WTC11 (cell line): ENCODE measurements at regions not wholly inside any gene's neighbourhood (a gene's known extent, or its start where the extent isn't known, plus 50 kb on each side); places are given as distances from the start of the nearest gene placed in this dataset.

Experiments used
- ATAC-seq: fragments of 200-7000 bp; cut with Tn5 transposase; 2 replicates; pipeline ENCODE4 v1.10.0; 2021; ENCODE audit warnings: mild to moderate bottlenecking, moderate library complexity
- CTCF ChIA-PET: fragments of 300-600 bp; sonication (Branson Sonifier 250); formaldehyde crosslinking; loops from one replicate; lab custom pipeline; 2021; ENCODE audit warnings: antibody characterized with exemption; lab: Charles Lee
- POLR2A ChIA-PET: fragments of 350-600 bp; sonication (Branson Sonifier 250); formaldehyde crosslinking; loops from one replicate; lab custom pipeline; 2021; ENCODE audit warnings: antibody characterized with exemption; lab: Charles Lee
- DNase-seq: peaks from one replicate; pipeline ENCODE4 v3.0.0; 2021; ENCODE audit warnings: low spot score
- H3K27ac Mint-ChIP-seq: 2 replicates; pipeline ENCODE4 v1.8.0; 2021; ENCODE audit warnings: mixed read lengths
- H3K27me3 Mint-ChIP-seq: 2 replicates; pipeline ENCODE4 v1.8.0; 2021; ENCODE audit warnings: low read depth, mild to moderate bottlenecking, moderate library complexity, mixed read lengths
- H3K36me3 Mint-ChIP-seq: 2 replicates; pipeline ENCODE4 v1.8.0; 2021; ENCODE audit warnings: mixed read lengths
- H3K4me1 Mint-ChIP-seq: 2 replicates; pipeline ENCODE4 v1.8.0; 2022; ENCODE audit warnings: mixed read lengths
- H3K4me3 Mint-ChIP-seq: 2 replicates; pipeline ENCODE4 v1.8.0; 2021; ENCODE audit warnings: mild to moderate bottlenecking, moderate library complexity, mixed read lengths
- H3K9me3 Mint-ChIP-seq: 2 replicates; pipeline ENCODE4 v1.8.0; 2021; ENCODE audit warnings: mixed read lengths
- ETV6 ChIP-seq: sonication (generic); formaldehyde crosslinking; IDR thresholded peaks from 2 replicates; pipeline ENCODE4 v1.8.1; 2022; ENCODE audit warnings: mild to moderate bottlenecking, missing genetic modification reagents
- PRRX2 ChIP-seq: fragments of 250-450 bp; sonication (Bioruptor Pico); IDR thresholded peaks from 2 replicates; pipeline ENCODE4 v1.8.0; 2021; ENCODE audit warnings: mild to moderate bottlenecking
- RELA ChIP-seq: sonication (generic); formaldehyde crosslinking; IDR thresholded peaks from 2 replicates; pipeline ENCODE4 v1.8.1; 2022; ENCODE audit warnings: missing genetic modification reagents, mild to moderate bottlenecking, borderline replicate concordance
- SMAD4 ChIP-seq: sonication (generic); formaldehyde crosslinking; IDR thresholded peaks from 2 replicates; pipeline ENCODE4 v1.8.0; 2022; ENCODE audit warnings: mild to moderate bottlenecking, missing genetic modification reagents
- TCF7 ChIP-seq: sonication (generic); formaldehyde crosslinking; IDR thresholded peaks from 2 replicates; pipeline ENCODE4 v1.8.0; 2022; ENCODE audit warnings: mild to moderate bottlenecking, low read depth, missing genetic modification reagents, moderate library complexity
- ZBTB21 ChIP-seq: sonication (generic); formaldehyde crosslinking; IDR thresholded peaks from 2 replicates; pipeline ENCODE4 v1.8.1; 2023; ENCODE audit warnings: mild to moderate bottlenecking, missing genetic modification reagents, borderline replicate concordance
- ZNF138 ChIP-seq: sonication (generic); formaldehyde crosslinking; conservative IDR thresholded peaks from 2 replicates; pipeline ENCODE4 v1.8.1; 2022; ENCODE audit warnings: mild to moderate bottlenecking, moderate library complexity, missing genetic modification reagents
- TF ChIP-seq, protein P1 (sequence below): sonication (generic); formaldehyde crosslinking; IDR thresholded peaks from 2 replicates; pipeline ENCODE4 v1.8.0; 2022; ENCODE audit warnings: missing genetic modification reagents
- TF ChIP-seq, protein P2 (sequence below): sonication (generic); formaldehyde crosslinking; IDR thresholded peaks from 2 replicates; pipeline ENCODE4 v1.8.1; 2022; ENCODE audit warnings: missing genetic modification reagents, borderline replicate concordance
- TF ChIP-seq, protein P3 (sequence below): fragments of 250-450 bp; sonication (Bioruptor Pico); IDR thresholded peaks from 2 replicates; pipeline ENCODE4 v2.1.2; 2022; ENCODE audit warnings: mild to moderate bottlenecking, moderate library complexity
- TF ChIP-seq, protein P4 (sequence below): sonication (generic); formaldehyde crosslinking; IDR thresholded peaks from 2 replicates; pipeline ENCODE4 v1.8.1; 2023; ENCODE audit warnings: mild to moderate bottlenecking, missing genetic modification reagents
- TF ChIP-seq, protein P5 (sequence below): sonication (generic); formaldehyde crosslinking; IDR thresholded peaks from 2 replicates; pipeline ENCODE4 v1.8.0; 2022; ENCODE audit warnings: mild to moderate bottlenecking, missing genetic modification reagents
- TF ChIP-seq, protein P6 (sequence below): sonication (generic); formaldehyde crosslinking; IDR thresholded peaks from 2 replicates; pipeline ENCODE4 v1.8.1; 2023; ENCODE audit warnings: mild to moderate bottlenecking, missing genetic modification reagents, moderate library complexity
- TF ChIP-seq, protein P7 (sequence below): sonication (generic); formaldehyde crosslinking; IDR thresholded peaks from 2 replicates; pipeline ENCODE4 v1.8.1; 2023; ENCODE audit warnings: mild to moderate bottlenecking, missing genetic modification reagents, borderline replicate concordance

DNA sequence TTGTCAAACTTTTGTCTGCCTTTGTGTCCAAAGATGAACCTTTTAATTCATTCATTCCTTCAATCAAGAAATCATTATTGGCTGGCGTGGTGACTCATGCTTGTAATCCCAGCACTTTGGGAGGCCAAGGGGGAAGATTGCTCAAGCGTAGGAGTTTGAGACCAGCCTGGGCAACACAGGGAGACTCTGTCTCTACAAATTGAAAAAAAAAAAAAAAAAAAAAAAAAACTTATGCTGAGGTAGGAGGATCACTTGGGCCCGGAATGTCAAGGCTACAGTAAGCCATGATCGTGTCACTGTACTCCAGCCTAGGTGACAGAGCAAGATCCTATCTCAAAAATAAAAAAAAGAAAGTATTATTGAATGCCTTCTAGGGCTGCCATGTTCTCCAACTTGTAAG is 51.3 kb upstream of the CXADR start:
- Mint-ChIP-seq H3K36me3 (no peaks in the 10 kb centered on the region), H3K27me3 (no peaks in the 10 kb centered on the region; the same call in 1 of the 2 replicates), H3K4me3 (no peak overlapping the region), H3K27ac (no peak overlapping the region), H3K4me1 (no peaks in the 10 kb centered on the region), H3K9me3 (no peaks in the 10 kb centered on the region)
- ATAC-seq, result no peak
- CTCF ChIA-PET, result no interaction called here
- POLR2A ChIA-PET, result no interaction called here
- DNase-seq, result no peak
- no peak for TF ChIP-seq ZBTB21 (CRISPR knock-in tag)

DNA sequence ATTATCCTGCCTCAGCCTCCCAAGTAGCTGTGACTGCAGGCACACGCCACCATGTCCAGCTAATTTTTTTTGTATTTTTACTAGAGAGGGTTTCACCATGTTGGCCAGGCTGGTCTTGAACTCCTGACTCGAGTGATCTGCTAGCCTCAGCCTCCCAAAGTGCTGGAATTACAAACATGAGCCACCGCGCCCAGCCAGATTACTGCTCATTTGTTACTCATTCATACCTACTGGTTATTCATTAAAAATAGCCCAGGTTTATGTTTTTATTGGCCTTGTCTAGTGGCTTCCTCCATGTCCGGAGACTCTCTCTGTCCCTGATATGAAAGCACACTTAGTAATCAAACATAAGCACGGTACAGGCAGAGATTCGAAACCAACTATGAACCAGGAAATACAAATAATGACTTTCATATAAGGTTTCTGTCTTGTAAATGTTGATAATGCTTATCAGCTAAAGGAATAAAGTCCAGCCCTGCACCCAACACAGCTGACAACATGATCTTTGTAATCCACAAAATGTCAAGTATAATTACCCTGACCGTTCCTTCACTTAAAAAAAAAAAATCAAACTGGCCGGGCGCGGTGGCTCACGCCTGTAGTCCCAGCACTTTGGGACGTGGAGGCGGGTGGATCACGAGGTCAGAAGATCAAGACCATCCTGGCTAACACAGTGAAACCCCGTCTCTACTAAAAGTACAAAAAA is 50.4 kb upstream of the CXADR start:
- Mint-ChIP-seq H3K27me3 (no peaks in the 10 kb centered on the region; the same call in 1 of the 2 replicates), H3K9me3 (no peaks in the 10 kb centered on the region), H3K36me3 (no peaks in the 10 kb centered on the region), H3K4me1 (peaks cover 2% of the 10 kb centered on the region), H3K27ac (no peak overlapping the region), H3K4me3 (no peak overlapping the region)
- CTCF ChIA-PET, result no interaction called here
- POLR2A ChIA-PET, result interaction anchor here (0.6 kb wide), 1 partner anchor 656 kb away, joined by 4 read pairs; no protein-coding TSS in a partner anchor
- DNase-seq (no peak), ATAC-seq (no peak)
- TF ChIP-seq, protein P1, sequence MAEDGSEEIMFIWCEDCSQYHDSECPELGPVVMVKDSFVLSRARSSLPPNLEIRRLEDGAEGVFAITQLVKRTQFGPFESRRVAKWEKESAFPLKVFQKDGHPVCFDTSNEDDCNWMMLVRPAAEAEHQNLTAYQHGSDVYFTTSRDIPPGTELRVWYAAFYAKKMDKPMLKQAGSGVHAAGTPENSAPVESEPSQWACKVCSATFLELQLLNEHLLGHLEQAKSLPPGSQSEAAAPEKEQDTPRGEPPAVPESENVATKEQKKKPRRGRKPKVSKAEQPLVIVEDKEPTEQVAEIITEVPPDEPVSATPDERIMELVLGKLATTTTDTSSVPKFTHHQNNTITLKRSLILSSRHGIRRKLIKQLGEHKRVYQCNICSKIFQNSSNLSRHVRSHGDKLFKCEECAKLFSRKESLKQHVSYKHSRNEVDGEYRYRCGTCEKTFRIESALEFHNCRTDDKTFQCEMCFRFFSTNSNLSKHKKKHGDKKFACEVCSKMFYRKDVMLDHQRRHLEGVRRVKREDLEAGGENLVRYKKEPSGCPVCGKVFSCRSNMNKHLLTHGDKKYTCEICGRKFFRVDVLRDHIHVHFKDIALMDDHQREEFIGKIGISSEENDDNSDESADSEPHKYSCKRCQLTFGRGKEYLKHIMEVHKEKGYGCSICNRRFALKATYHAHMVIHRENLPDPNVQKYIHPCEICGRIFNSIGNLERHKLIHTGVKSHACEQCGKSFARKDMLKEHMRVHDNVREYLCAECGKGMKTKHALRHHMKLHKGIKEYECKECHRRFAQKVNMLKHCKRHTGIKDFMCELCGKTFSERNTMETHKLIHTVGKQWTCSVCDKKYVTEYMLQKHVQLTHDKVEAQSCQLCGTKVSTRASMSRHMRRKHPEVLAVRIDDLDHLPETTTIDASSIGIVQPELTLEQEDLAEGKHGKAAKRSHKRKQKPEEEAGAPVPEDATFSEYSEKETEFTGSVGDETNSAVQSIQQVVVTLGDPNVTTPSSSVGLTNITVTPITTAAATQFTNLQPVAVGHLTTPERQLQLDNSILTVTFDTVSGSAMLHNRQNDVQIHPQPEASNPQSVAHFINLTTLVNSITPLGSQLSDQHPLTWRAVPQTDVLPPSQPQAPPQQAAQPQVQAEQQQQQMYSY, result no peak
- TF ChIP-seq, protein P2, sequence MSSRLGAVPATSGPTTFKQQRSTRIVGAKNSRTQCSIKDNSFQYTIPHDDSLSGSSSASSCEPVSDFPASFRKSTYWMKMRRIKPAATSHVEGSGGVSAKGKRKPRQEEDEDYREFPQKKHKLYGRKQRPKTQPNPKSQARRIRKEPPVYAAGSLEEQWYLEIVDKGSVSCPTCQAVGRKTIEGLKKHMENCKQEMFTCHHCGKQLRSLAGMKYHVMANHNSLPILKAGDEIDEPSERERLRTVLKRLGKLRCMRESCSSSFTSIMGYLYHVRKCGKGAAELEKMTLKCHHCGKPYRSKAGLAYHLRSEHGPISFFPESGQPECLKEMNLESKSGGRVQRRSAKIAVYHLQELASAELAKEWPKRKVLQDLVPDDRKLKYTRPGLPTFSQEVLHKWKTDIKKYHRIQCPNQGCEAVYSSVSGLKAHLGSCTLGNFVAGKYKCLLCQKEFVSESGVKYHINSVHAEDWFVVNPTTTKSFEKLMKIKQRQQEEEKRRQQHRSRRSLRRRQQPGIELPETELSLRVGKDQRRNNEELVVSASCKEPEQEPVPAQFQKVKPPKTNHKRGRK, result no peak
- TF ChIP-seq, protein P3, sequence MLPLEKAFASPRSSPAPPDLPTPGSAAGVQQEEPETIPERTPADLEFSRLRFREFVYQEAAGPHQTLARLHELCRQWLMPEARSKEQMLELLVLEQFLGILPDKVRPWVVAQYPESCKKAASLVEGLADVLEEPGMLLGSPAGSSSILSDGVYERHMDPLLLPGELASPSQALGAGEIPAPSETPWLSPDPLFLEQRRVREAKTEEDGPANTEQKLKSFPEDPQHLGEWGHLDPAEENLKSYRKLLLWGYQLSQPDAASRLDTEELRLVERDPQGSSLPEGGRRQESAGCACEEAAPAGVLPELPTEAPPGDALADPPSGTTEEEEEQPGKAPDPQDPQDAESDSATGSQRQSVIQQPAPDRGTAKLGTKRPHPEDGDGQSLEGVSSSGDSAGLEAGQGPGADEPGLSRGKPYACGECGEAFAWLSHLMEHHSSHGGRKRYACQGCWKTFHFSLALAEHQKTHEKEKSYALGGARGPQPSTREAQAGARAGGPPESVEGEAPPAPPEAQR (CRISPR knock-in tag), result no peak
- TF ChIP-seq, protein P4, sequence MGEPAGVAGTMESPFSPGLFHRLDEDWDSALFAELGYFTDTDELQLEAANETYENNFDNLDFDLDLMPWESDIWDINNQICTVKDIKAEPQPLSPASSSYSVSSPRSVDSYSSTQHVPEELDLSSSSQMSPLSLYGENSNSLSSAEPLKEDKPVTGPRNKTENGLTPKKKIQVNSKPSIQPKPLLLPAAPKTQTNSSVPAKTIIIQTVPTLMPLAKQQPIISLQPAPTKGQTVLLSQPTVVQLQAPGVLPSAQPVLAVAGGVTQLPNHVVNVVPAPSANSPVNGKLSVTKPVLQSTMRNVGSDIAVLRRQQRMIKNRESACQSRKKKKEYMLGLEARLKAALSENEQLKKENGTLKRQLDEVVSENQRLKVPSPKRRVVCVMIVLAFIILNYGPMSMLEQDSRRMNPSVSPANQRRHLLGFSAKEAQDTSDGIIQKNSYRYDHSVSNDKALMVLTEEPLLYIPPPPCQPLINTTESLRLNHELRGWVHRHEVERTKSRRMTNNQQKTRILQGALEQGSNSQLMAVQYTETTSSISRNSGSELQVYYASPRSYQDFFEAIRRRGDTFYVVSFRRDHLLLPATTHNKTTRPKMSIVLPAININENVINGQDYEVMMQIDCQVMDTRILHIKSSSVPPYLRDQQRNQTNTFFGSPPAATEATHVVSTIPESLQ (CRISPR knock-in tag), result no peak
- no peak for TF ChIP-seq RELA
- TF ChIP-seq, protein P5, sequence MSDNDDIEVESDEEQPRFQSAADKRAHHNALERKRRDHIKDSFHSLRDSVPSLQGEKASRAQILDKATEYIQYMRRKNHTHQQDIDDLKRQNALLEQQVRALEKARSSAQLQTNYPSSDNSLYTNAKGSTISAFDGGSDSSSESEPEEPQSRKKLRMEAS, result no peak
- TF ChIP-seq, protein P6, sequence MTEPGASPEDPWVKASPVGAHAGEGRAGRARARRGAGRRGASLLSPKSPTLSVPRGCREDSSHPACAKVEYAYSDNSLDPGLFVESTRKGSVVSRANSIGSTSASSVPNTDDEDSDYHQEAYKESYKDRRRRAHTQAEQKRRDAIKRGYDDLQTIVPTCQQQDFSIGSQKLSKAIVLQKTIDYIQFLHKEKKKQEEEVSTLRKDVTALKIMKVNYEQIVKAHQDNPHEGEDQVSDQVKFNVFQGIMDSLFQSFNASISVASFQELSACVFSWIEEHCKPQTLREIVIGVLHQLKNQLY (CRISPR knock-in tag), result no peak
- no peak for TF ChIP-seq ETV6
- TF ChIP-seq PRRX2, result no peak
- TF ChIP-seq SMAD4 (CRISPR knock-in tag), result no peak
- no peak for TF ChIP-seq TCF7 (CRISPR knock-in tag)
- TF ChIP-seq ZNF138 (CRISPR knock-in tag), result no peak
- TF ChIP-seq, protein P7, sequence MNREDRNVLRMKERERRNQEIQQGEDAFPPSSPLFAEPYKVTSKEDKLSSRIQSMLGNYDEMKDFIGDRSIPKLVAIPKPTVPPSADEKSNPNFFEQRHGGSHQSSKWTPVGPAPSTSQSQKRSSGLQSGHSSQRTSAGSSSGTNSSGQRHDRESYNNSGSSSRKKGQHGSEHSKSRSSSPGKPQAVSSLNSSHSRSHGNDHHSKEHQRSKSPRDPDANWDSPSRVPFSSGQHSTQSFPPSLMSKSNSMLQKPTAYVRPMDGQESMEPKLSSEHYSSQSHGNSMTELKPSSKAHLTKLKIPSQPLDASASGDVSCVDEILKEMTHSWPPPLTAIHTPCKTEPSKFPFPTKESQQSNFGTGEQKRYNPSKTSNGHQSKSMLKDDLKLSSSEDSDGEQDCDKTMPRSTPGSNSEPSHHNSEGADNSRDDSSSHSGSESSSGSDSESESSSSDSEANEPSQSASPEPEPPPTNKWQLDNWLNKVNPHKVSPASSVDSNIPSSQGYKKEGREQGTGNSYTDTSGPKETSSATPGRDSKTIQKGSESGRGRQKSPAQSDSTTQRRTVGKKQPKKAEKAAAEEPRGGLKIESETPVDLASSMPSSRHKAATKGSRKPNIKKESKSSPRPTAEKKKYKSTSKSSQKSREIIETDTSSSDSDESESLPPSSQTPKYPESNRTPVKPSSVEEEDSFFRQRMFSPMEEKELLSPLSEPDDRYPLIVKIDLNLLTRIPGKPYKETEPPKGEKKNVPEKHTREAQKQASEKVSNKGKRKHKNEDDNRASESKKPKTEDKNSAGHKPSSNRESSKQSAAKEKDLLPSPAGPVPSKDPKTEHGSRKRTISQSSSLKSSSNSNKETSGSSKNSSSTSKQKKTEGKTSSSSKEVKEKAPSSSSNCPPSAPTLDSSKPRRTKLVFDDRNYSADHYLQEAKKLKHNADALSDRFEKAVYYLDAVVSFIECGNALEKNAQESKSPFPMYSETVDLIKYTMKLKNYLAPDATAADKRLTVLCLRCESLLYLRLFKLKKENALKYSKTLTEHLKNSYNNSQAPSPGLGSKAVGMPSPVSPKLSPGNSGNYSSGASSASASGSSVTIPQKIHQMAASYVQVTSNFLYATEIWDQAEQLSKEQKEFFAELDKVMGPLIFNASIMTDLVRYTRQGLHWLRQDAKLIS (CRISPR knock-in tag), result no peak
